ENCODE measurements at regions not wholly inside any gene's neighbourhood (a gene's known extent, or its start where the extent isn't known, plus 50 kb on each side); places are given as distances from the start of the nearest gene placed in this dataset.
A peak's percentile ranks its signal among the peaks of the same experiment; 100 is the strongest.
"Not testable (repeated sequence)": the region's sequence is repeated elsewhere in the genome, so short reads cannot be mapped to it uniquely, and the experiment has no call there.

DNA sequence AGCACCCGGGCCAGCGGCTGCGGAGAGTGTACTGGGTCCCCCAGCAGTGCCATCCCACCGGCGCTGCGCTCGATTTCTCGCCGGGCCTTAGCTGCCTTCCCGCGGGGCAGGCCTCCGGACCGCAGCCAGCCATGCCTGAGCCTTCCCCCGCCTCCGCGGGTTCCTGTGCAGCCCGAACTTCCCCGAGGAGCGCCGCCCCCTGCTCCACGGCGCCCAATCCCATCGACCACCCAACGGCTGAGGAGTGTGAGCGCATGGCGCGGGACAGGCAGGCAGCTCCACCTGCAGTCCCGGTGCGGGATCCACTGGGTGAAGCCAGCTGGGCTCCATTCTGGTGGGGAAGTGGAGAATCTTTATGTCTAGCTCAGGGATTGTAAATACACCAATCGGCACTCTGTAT, 325.4 kb downstream of the PPP1R3A start:
- not testable (repeated sequence) for DNase-seq

DNA sequence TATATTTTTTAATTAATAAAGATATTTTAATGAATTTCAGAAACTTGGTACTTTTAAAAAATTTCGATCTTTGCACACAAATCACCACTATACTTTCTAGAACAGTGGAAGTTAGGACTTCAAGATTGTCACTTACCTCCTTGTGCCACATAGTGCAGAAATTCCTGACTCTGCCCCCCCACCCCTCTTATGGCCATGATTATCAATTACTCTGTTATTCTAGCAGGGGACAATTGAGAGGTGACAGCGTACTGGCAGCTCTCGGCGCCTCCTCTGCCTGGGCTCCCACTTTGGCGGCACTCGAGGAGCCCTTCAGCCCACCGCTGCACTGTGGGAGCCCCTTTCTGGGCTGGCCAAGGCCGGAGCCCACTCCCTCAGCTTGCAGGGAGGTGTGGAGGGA, 325.9 kb downstream of the PPP1R3A start:
- DNase-seq, result not testable (repeated sequence)

- no peak for DNase-seq
Measured at GRCh38 chr7:113582471-113582870, 336.3 kb downstream of the PPP1R3A start.

DNA sequence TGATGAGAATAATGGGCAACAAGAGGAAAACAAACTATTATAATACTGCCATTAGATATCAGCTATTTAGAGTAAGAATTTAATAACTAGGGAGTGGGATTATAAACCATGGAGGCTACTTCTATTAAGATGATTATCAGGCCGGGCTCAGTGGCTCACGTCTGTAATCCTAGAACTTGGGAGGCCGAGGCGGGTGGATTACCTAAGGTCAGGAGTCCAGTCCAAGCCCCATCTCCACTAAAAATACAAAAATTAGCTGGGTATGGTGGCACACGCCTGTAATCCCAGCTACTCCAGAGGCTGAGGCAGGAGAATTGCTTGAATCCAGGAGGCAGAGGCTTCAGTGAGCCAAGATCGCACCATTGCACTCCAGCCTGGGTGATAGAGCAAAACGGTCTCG, 355.6 kb downstream of the PPP1R3A start:
- not testable (repeated sequence) for DNase-seq

GRCh38 chr7:113562801-113563200, 356.0 kb downstream of the PPP1R3A start:
- DNase-seq, result no peak

GRCh38 chr7:113562242-113562641, 356.6 kb downstream of the PPP1R3A start:
- DNase-seq, result no peak

DNA sequence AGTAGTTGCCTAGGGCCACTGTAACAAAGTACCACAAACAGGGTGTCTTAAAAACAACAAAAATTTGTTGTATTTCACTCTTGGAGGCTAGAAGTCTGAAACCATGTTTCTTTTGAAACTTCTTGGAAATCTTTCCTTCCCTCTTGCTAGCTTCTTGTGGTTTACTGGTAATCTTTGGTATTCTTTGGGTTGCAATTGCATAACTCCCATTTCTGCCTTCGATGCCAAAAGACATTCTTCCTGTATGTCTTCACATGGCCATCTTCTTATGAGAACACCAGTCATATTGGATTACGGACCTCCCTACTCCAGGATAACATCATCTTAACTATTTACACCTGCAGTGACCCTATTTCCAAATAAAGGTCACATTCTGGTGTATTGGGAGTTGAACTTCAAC, 357.4 kb downstream of the PPP1R3A start:
- no peak for DNase-seq

GRCh38 chr7:113550966-113551365, 367.8 kb downstream of the PPP1R3A start:
- peak; percentile 73 for DNase-seq

GRCh38 chr7:113548561-113548960, 370.2 kb downstream of the PPP1R3A start:
- DNase-seq, result no peak

- no peak for DNase-seq
Measured at GRCh38 chr7:113548137-113548536, 370.7 kb downstream of the PPP1R3A start.

- no peak for DNase-seq
Measured at GRCh38 chr7:113521468-113521867, 397.3 kb downstream of the PPP1R3A start.

DNA sequence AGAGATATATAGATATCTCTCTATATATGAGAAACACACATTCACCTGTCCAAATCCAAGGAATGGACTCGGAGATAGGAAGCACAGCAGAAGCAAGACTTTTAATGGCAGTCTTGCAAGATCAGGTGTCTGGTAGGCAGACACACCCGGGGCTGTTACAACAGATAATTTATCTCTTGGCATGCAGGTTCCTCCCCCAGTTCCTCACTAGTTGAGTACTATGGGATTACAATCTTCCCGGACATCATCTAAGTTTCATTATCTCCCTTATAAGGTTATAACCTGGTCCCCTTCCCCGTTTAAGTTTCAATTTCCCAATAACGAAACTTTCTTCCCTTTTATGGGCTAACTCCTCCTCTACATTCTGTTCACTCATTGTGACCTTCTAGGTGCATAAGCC, 399.3 kb downstream of the PPP1R3A start:
- DNase-seq, result no peak

- no peak for DNase-seq
Measured at GRCh38 chr7:113504691-113505090, 386.3 kb upstream of the SMIM30 start.

DNA sequence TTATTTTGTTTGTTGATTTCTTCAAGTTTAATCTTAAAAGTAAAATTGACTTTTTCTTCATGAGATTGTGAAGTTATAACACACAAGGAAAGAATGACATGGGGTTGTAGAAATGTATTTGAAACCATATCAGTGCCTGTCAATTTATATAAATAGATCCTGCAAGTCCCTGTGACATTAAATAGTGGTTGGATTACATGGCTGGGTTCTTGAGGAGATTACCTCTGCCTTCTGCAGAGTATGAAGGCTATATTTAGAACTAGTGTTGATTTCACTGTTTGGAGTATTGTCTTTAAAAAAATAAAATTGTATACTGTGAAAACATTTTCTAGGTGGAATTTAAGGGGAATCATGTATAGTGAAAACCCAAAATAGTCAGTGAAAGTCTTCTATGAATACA, 385.8 kb upstream of the SMIM30 start:
- DNase-seq, result peak; percentile 26

DNA sequence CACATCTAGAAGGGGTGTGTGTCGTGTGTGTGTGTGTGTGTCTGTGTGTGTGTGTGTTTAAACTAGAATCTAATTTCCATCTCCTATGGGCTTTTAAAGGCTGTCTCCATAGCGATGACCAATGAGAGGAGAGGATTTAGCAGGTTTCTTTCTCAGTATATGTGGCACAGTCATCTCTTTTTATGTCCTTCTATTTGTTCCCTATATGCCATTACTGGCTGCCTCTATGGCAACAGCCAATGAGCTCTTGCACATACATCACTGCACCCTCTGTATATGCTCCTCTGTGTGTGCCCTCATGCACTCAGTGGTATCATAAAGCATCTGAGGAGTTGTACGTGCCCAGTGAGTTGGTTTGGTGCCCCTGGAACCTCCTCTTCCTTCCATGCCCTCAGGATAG, 378.2 kb upstream of the SMIM30 start:
- not testable (repeated sequence) for DNase-seq

- not testable (repeated sequence) for DNase-seq
Measured at GRCh38 chr7:113494797-113495566, 376.6 kb upstream of the SMIM30 start.

- DNase-seq, result no peak
Measured at GRCh38 chr7:113491305-113491704, 373.0 kb upstream of the SMIM30 start.

DNA sequence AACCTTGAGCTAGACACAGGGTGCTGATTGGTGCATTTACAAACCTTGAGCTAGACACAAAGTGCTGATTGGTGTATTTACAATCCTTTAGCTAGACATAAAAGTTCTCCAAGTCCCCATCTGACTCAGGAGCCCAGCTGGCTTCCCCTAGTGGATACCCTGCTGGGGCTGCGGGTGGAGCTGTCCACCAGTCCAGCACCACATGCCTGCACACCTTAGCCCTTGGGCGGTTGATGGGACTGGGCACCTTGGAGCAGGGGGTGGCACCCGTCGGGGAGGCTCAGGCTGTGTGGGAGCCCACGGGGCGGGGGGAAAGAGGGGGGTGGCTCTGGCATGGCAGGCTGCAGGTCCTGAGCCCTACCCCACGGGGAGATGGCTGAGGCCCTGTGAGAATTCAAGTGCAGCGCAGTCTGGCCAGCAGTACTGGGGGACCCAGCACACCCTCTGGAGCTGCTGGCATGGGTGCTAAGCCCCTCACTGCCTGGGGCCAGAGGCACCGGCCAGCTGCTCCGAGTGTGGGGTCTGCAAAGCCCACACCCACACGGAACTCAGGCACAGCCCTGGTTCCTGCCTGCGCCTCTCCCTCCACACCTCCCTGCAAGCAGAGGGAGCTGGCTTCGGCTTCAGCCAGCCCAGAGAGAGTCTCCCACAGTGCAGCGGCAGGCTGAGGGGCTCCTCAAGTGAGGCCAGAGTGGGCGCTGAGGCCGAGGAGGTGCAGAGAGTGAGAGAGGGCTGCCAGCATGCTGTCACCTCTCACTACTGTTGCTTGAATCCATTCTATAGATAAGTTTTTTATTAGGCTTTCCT, 369.8 kb upstream of the SMIM30 start:
- DNase-seq, result no peak

GRCh38 chr7:113486548-113486947, 368.2 kb upstream of the SMIM30 start:
- no peak for DNase-seq

GRCh38 chr7:113483657-113484056, 365.3 kb upstream of the SMIM30 start:
- DNase-seq, result no peak

DNA sequence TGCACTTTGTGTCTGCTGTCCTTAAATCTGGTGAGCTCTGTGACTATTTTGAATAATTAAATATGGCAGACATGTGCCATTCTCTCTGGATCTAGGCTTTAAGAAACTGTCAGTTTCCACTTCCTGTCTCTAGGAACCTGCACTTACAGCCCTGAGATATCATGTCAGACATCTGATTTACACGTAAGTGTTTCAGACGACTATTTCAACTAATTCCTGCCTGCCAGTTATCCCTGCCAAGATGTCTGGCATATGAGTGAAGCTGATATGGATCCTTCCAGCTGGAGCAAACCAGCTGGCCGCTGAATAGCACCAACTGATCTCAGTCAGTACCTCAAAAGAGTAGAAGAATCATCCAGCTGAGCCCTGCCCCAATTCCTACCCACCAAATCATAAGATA, 362.2 kb upstream of the SMIM30 start:
- DNase-seq, result no peak

GRCh38 chr7:113464096-113464855, 345.9 kb upstream of the SMIM30 start:
- DNase-seq, result no peak

- no peak for DNase-seq
Measured at GRCh38 chr7:113460067-113460466, 341.7 kb upstream of the SMIM30 start.

Measured in tongue (tissue), 1 donor.